Limb (tissue), 2 donors: ENCODE measurements at regions not wholly inside any gene's neighbourhood (a gene's known extent, or its start where the extent isn't known, plus 50 kb on each side); places are given as distances from the start of the nearest gene placed in this dataset.

Experiments
- DNase-seq, 2 donors: peaks; one replicate each; pipeline ENCODE4 v3.0.0-alpha.2; 2016; ENCODE audit errors: extremely low spot score in 2 of 2

GRCh38 chr14:34135492-34135891 lies 184.6 kb upstream of the EGLN3 start:
- no peak for DNase-seq

- no peak for DNase-seq
Observed at GRCh38 chr14:34134484-34134883, 183.6 kb upstream of the EGLN3 start.

GRCh38 chr14:34129927-34130552 lies 179.2 kb upstream of the EGLN3 start:
- DNase-seq: no peak

GRCh38 chr14:34128665-34129064 lies 177.8 kb upstream of the EGLN3 start:
- no peak for DNase-seq

- DNase-seq: no peak
Observed at GRCh38 chr14:34126586-34126985, 175.7 kb upstream of the EGLN3 start.

GRCh38 chr14:34124585-34124984 lies 173.7 kb upstream of the EGLN3 start:
- DNase-seq: no peak

GRCh38 chr14:34122650-34123049 lies 171.8 kb upstream of the EGLN3 start:
- no peak for DNase-seq

- DNase-seq: no peak
Observed at GRCh38 chr14:34122081-34122480, 171.2 kb upstream of the EGLN3 start.

GRCh38 chr14:34120185-34120977 lies 169.5 kb upstream of the EGLN3 start:
- no peak for DNase-seq

- no peak for DNase-seq
Observed at GRCh38 chr14:34119107-34119858, 168.4 kb upstream of the EGLN3 start.

GRCh38 chr14:34113991-34114390 lies 163.1 kb upstream of the EGLN3 start:
- DNase-seq: no peak

GRCh38 chr14:34113005-34113511 lies 162.2 kb upstream of the EGLN3 start:
- peak in 1 of 2 donors; percentile 13 for DNase-seq

- DNase-seq: no peak
Observed at GRCh38 chr14:34111953-34112352, 161.1 kb upstream of the EGLN3 start.

GRCh38 chr14:34111505-34111904 lies 160.6 kb upstream of the EGLN3 start:
- no peak for DNase-seq

GRCh38 chr14:34110531-34110930 lies 159.7 kb upstream of the EGLN3 start:
- no peak for DNase-seq

GRCh38 chr14:34107441-34107840 lies 156.6 kb upstream of the EGLN3 start:
- no peak for DNase-seq

GRCh38 chr14:34106310-34106709 lies 155.4 kb upstream of the EGLN3 start:
- DNase-seq: no peak

GRCh38 chr14:34104489-34105397 lies 153.9 kb upstream of the EGLN3 start:
- no peak for DNase-seq

- DNase-seq: no peak
Observed at GRCh38 chr14:34103176-34103575, 152.3 kb upstream of the EGLN3 start.

- no peak for DNase-seq
Observed at GRCh38 chr14:34099635-34100034, 148.8 kb upstream of the EGLN3 start.

GRCh38 chr14:34098985-34099349 lies 148.1 kb upstream of the EGLN3 start:
- DNase-seq: no peak
